GM21529 (cell line): ENCODE measurements at regions not wholly inside any gene's neighbourhood (a gene's known extent, or its start where the extent isn't known, plus 50 kb on each side); places are given as distances from the start of the nearest gene placed in this dataset.
A peak's percentile ranks its signal among the peaks of the same experiment; 100 is the strongest.

Source experiments
- ATAC-seq: cut with Tn5 transposase; IDR thresholded peaks from one replicate; pipeline ENCODE4 v1.9.1; 2021; ENCODE audit not compliant: unreplicated experiment

GRCh38 chr6:56407883-56408410 is 160.6 kb upstream of the COL21A1 start:
- ATAC-seq = no peak

GRCh38 chr6:56406276-56407269 is 159.2 kb upstream of the COL21A1 start:
- peak; percentile 69 for ATAC-seq

- ATAC-seq = no peak
Observed at GRCh38 chr6:56404599-56404998, 157.2 kb upstream of the COL21A1 start.

- no peak for ATAC-seq
Observed at GRCh38 chr6:56403745-56404144, 156.4 kb upstream of the COL21A1 start.

GRCh38 chr6:56401477-56402070 is 154.2 kb upstream of the COL21A1 start:
- no peak for ATAC-seq

- no peak for ATAC-seq
Observed at GRCh38 chr6:56400273-56400672, 152.9 kb upstream of the COL21A1 start.

GRCh38 chr6:56399672-56400263 is 152.4 kb upstream of the COL21A1 start:
- no peak for ATAC-seq

GRCh38 chr6:56399250-56399671 is 151.9 kb upstream of the COL21A1 start:
- ATAC-seq = no peak

- ATAC-seq = no peak
Observed at GRCh38 chr6:56396435-56396834, 149.1 kb upstream of the COL21A1 start.

- no peak for ATAC-seq
Observed at GRCh38 chr6:56393615-56394612, 146.5 kb upstream of the COL21A1 start.

- no peak for ATAC-seq
Observed at GRCh38 chr6:56388415-56388755, 141.0 kb upstream of the COL21A1 start.

- ATAC-seq = no peak
Observed at GRCh38 chr6:56387621-56388414, 140.4 kb upstream of the COL21A1 start.

- no peak for ATAC-seq
Observed at GRCh38 chr6:56386717-56387116, 139.3 kb upstream of the COL21A1 start.

- ATAC-seq = no peak
Observed at GRCh38 chr6:56385981-56386593, 138.7 kb upstream of the COL21A1 start.

- no peak for ATAC-seq
Observed at GRCh38 chr6:56383160-56383559, 135.8 kb upstream of the COL21A1 start.

- ATAC-seq = no peak
Observed at GRCh38 chr6:56382416-56382940, 135.1 kb upstream of the COL21A1 start.

GRCh38 chr6:56381801-56382251 is 134.4 kb upstream of the COL21A1 start:
- no peak for ATAC-seq

GRCh38 chr6:56380476-56380875 is 133.1 kb upstream of the COL21A1 start:
- no peak for ATAC-seq
